ENCODE measurements at regions not wholly inside any gene's neighbourhood (a gene's known extent, or its start where the extent isn't known, plus 50 kb on each side); places are given as distances from the start of the nearest gene placed in this dataset.

- Histone ChIP-seq H3K4me3 (no peak overlapping the region), H3K27me3 (peaks cover 75% of the 10 kb centered on the region), H3K4me1 (no peaks in the 10 kb centered on the region), H3K27ac (no peak overlapping the region), H3K36me3 (no peaks in the 10 kb centered on the region), H3K9me3 (peaks cover 0 to 2% (median 0%) of the 10 kb centered on the region in 3 donors)
- WGBS, 2 donors (ENCODE audit: low coverage in 1 of 2) = 70 to 75% methylated on average over 2 to 5 of the region's 7 CpGs
- no peak for ATAC-seq
- no peak for TF ChIP-seq POLR2A (IDR thresholded peaks at IDR 0.05)
- TF ChIP-seq CTCF (IDR thresholded peaks at IDR 0.05) = no peak
- TF ChIP-seq POLR2AphosphoS5 (IDR thresholded peaks at IDR 0.05) = no peak
- TF ChIP-seq EP300 (IDR thresholded peaks at IDR 0.05) = no peak
Observed at GRCh38 chr17:79350533-79350932, 260.3 kb downstream of the RBFOX3 start.

DNA sequence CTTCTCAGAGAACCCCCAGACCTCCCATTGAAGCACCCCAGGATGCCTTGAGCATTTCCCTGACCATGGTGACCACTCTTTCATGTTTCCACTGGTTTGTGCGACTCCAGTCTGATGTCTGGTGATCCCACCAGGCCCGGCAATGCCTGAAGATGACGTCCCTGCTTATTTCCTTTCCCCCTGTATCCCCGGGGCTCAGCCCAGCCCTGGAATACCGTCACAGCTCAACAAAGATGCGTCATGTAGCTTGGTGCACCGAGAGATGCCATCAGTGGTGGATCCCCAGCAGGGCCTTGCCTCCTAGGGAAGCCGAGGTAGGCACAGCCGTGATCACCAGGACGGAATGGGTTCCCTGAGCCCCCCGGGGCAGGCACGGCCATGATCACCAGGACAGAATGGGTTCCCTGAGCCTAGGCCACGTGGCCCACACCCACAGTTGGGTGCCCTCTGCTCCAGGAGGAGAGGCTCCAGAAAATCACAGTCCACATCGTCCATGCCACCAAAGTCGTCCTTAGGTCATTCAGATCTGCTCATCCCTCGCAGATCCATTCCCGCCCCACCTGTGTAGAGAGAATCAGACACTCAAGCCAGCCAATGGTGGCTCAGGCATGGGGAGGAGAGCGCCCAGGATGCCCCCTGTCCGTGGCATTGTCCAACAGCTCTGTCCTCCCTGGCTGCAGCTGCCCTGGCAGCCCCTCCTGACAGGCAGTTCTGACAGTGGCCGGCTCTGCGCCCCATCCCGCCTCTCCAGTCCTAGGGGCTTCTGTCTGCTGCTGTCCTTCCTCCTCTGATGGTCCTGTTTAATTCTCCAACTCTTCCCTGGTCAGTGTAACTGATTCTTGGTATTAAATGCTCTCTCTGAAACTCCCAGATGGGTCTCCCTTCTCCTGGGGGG, 261.1 kb downstream of the RBFOX3 start:
- H3K9me3 ChIP-seq = peaks cover 0 to 10% (median 0%) of the 10 kb centered on the region in 3 donors
- no peaks in the 10 kb centered on the region for H3K4me1 ChIP-seq
- TF ChIP-seq EP300 (IDR thresholded peaks at IDR 0.05) (no peak), POLR2A (IDR thresholded peaks at IDR 0.05) (no peak), POLR2AphosphoS5 (IDR thresholded peaks at IDR 0.05) (no peak), CTCF (IDR thresholded peaks at IDR 0.05) (no peak)
- WGBS, 2 donors (ENCODE audit: low coverage in 1 of 2) = 71 to 75% methylated on average over 3 to 12 of the region's 22 CpGs
- H3K36me3 ChIP-seq = no peaks in the 10 kb centered on the region
- no peak overlapping the region for H3K27ac ChIP-seq
- ATAC-seq = no peak
- H3K27me3 ChIP-seq = peaks cover 70% of the 10 kb centered on the region
- H3K4me3 ChIP-seq = no peak overlapping the region

GRCh38 chr17:79342376-79342775, 267.8 kb downstream of the ENGASE start:
- Histone ChIP-seq H3K27me3 (peaks cover 63% of the 10 kb centered on the region), H3K4me1 (no peaks in the 10 kb centered on the region), H3K27ac (no peak overlapping the region), H3K9me3 (peaks cover 0 to 17% (median 0%) of the 10 kb centered on the region in 3 donors), H3K4me3 (no peak overlapping the region), H3K36me3 (no peaks in the 10 kb centered on the region)
- no peak for TF ChIP-seq EP300 (IDR thresholded peaks at IDR 0.05)
- WGBS, 2 donors (ENCODE audit: low coverage in 1 of 2) = 44 to 50% methylated on average over 3 to 5 of the region's 9 CpGs
- ATAC-seq = no peak

DNA sequence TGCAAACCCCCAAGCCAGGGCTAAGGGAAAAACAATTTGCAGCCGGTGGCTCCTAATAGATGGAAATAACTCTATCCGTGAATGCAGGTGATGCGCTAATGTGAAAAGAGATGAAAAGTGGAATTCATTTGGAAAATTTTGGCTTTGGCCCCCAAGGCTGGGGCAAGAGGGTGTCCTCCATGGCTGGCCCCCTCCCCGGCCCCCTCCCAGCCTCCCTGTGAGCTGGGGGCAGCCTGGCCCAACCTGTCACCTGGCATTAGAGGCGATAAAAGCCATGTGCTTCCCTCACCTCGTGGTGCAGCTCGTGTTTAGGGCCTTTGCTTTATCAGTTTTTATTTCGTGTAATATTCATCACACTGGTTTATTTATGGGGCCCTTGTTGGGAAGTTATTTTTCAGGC, 267.2 kb downstream of the ENGASE start:
- Histone ChIP-seq H3K36me3 (no peaks in the 10 kb centered on the region), H3K4me1 (no peaks in the 10 kb centered on the region), H3K27me3 (peaks cover 63% of the 10 kb centered on the region), H3K9me3 (peaks cover 0 to 17% (median 0%) of the 10 kb centered on the region in 3 donors), H3K27ac (no peak overlapping the region), H3K4me3 (no peak overlapping the region)
- ATAC-seq = no peak
- no peak for TF ChIP-seq EP300 (IDR thresholded peaks at IDR 0.05)
- TF ChIP-seq POLR2A (IDR thresholded peaks at IDR 0.05) = no peak
- no peak for TF ChIP-seq CTCF (IDR thresholded peaks at IDR 0.05)
- no peak for TF ChIP-seq POLR2AphosphoS5 (IDR thresholded peaks at IDR 0.05)
- WGBS, 2 donors (ENCODE audit: low coverage in 1 of 2) = 67 to 81% methylated on average over 4 to 5 of the region's 8 CpGs

GRCh38 chr17:79341222-79341780, 266.7 kb downstream of the ENGASE start:
- Histone ChIP-seq H3K27me3 (peaks cover 63% of the 10 kb centered on the region), H3K4me1 (no peaks in the 10 kb centered on the region), H3K9me3 (peaks cover 0 to 17% (median 0%) of the 10 kb centered on the region in 3 donors), H3K36me3 (no peaks in the 10 kb centered on the region), H3K4me3 (no peak overlapping the region), H3K27ac (no peak overlapping the region)
- 83 to 100% methylated on average over 2 to 4 of the region's 8 CpGs for WGBS, 2 donors (ENCODE audit: low coverage in 1 of 2)
- no peak for ATAC-seq
- no peak for TF ChIP-seq POLR2A (IDR thresholded peaks at IDR 0.05)
- no peak for TF ChIP-seq POLR2AphosphoS5 (IDR thresholded peaks at IDR 0.05)
- TF ChIP-seq EP300 (IDR thresholded peaks at IDR 0.05) = no peak
- TF ChIP-seq CTCF (IDR thresholded peaks at IDR 0.05) = no peak
